Neural progenitor cell (in vitro differentiated cells): ENCODE measurements at regions not wholly inside any gene's neighbourhood (a gene's known extent, or its start where the extent isn't known, plus 50 kb on each side); places are given as distances from the start of the nearest gene placed in this dataset.
A peak's percentile ranks its signal among the peaks of the same experiment; 100 is the strongest.

Source experiments
- DNase-seq: peaks from one replicate; pipeline ENCODE4 v3.0.0-alpha.2; 2016; ENCODE audit warnings: low spot score
- H2AFZ ChIP-seq: fragments of 200-600 bp; sonication (generic); replicated peaks from 2 replicates; pipeline ENCODE4 v1.6.1; 2016; ENCODE audit warnings: antibody characterized with exemption
- H3F3A ChIP-seq: fragments of 200-600 bp; sonication (generic); 2 replicates; pipeline ENCODE4 v1.6.1; 2016; ENCODE audit warnings: antibody characterized with exemption, low read depth
- H3K27ac ChIP-seq: fragments of 200-600 bp; sonication (generic); 2 replicates; pipeline ENCODE4 v1.5.1; 2016; ENCODE audit warnings: mild to moderate bottlenecking
- H3K27me3 ChIP-seq: fragments of 200-600 bp; sonication (generic); 2 replicates; pipeline ENCODE4 v1.6.1; 2016; ENCODE audit warnings: mild to moderate bottlenecking, moderate library complexity
- H3K36me3 ChIP-seq: fragments of 200-600 bp; sonication (generic); 2 replicates; pipeline ENCODE4 v1.5.1; 2016
- H3K4me1 ChIP-seq: fragments of 200-600 bp; sonication (generic); 2 replicates; pipeline ENCODE4 v1.6.1; 2016; ENCODE audit warnings: mixed run types
- H3K4me2 ChIP-seq: fragments of 200-600 bp; sonication (generic); 2 replicates; pipeline ENCODE4 v1.6.1; 2016
- H3K4me3 ChIP-seq: fragments of 200-600 bp; sonication (generic); 2 replicates; pipeline ENCODE4 v1.5.1; 2016
- H3K79me2 ChIP-seq: fragments of 200-600 bp; sonication (generic); 2 replicates; pipeline ENCODE4 v1.6.1; 2016; ENCODE audit warnings: low read depth
- H3K9ac ChIP-seq: fragments of 200-600 bp; sonication (generic); 2 replicates; pipeline ENCODE4 v1.6.1; 2016
- H3K9me3 ChIP-seq: fragments of 200-600 bp; sonication (generic); 2 replicates; pipeline ENCODE4 v1.5.1; 2016; ENCODE audit warnings: low read depth
- H4K20me1 ChIP-seq: fragments of 200-600 bp; sonication (generic); 2 replicates; pipeline ENCODE4 v1.6.1; 2016; ENCODE audit warnings: low read depth
- H3K27ac Mint-ChIP-seq: 3 replicates; pipeline ENCODE4 v1.8.0; 2021; ENCODE audit warnings: mixed read lengths
- H3K27me3 Mint-ChIP-seq: 2 replicates; pipeline ENCODE4 v1.8.0; 2022; ENCODE audit warnings: low read depth, mild to moderate bottlenecking, inconsistent platforms, moderate library complexity, mixed read lengths; ENCODE audit not compliant: insufficient read depth
- H3K36me3 Mint-ChIP-seq: 3 replicates; pipeline ENCODE4 v1.8.0; 2021; ENCODE audit warnings: mixed read lengths
- H3K4me1 Mint-ChIP-seq: 3 replicates; pipeline ENCODE4 v1.8.0; 2021; ENCODE audit warnings: mixed read lengths
- H3K4me3 Mint-ChIP-seq: 3 replicates; pipeline ENCODE4 v1.8.0; 2021; ENCODE audit warnings: mild to moderate bottlenecking, moderate library complexity, mixed read lengths
- H3K9me3 Mint-ChIP-seq: 3 replicates; pipeline ENCODE4 v1.8.0; 2020; ENCODE audit warnings: mixed read lengths
- EZH2 ChIP-seq: fragments of 200-600 bp; sonication (generic); IDR thresholded peaks from 2 replicates; pipeline ENCODE4 v1.6.1; 2017; ENCODE audit warnings: antibody characterized with exemption, mild to moderate bottlenecking, moderate library complexity
- EZH2phosphoT487 ChIP-seq: fragments of 200-600 bp; sonication (generic); IDR thresholded peaks from 2 replicates; pipeline ENCODE4 v1.6.1; 2017; ENCODE audit warnings: antibody characterized with exemption
- TF ChIP-seq, protein P1 (sequence below): fragments of 200-600 bp; sonication (generic); IDR thresholded peaks from 2 replicates; pipeline ENCODE4 v1.5.1; 2017; ENCODE audit warnings: antibody characterized with exemption, mild to moderate bottlenecking

DNA sequence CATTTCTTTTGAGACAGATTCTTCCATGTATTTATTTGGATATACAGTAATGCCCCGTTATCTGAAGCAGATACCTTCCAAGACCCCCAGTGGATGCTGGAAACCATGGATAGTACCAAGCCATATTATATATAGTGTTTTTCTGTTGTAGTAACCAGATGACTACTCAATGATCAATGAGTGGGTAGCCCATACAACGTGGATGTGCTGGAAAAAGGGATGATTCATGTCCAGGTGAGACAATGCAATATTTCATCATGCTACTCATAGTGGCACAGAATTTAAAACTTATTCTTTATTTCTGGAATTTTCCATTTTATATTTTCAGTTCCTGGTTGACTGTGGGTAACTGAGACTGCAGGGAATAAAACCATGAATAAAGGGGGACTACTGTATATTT is 427.5 kb downstream of the METTL15 start:
- H3K4me3 Mint-ChIP-seq: no peak overlapping the region
- peaks cover 2% of the 10 kb centered on the region for H3K27me3 Mint-ChIP-seq
- no peak overlapping the region for H3K27ac Mint-ChIP-seq
- Histone ChIP-seq H3K9me3 (no peaks in the 10 kb centered on the region), H3K4me2 (no peak overlapping the region), H3K27ac (no peak overlapping the region), H3K79me2 (no peaks in the 10 kb centered on the region), H3K36me3 (no peaks in the 10 kb centered on the region), H3F3A (no peaks in the 10 kb centered on the region), H3K4me3 (no peak overlapping the region), H3K27me3 (no peaks in the 10 kb centered on the region), H4K20me1 (no peaks in the 10 kb centered on the region), H3K9ac (no peak overlapping the region), H2AFZ (no peak overlapping the region), H3K4me1 (no peaks in the 10 kb centered on the region)
- no peak for TF ChIP-seq EZH2phosphoT487
- TF ChIP-seq EZH2: no peak
- TF ChIP-seq, protein P1, sequence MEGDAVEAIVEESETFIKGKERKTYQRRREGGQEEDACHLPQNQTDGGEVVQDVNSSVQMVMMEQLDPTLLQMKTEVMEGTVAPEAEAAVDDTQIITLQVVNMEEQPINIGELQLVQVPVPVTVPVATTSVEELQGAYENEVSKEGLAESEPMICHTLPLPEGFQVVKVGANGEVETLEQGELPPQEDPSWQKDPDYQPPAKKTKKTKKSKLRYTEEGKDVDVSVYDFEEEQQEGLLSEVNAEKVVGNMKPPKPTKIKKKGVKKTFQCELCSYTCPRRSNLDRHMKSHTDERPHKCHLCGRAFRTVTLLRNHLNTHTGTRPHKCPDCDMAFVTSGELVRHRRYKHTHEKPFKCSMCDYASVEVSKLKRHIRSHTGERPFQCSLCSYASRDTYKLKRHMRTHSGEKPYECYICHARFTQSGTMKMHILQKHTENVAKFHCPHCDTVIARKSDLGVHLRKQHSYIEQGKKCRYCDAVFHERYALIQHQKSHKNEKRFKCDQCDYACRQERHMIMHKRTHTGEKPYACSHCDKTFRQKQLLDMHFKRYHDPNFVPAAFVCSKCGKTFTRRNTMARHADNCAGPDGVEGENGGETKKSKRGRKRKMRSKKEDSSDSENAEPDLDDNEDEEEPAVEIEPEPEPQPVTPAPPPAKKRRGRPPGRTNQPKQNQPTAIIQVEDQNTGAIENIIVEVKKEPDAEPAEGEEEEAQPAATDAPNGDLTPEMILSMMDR: no peak
- no peaks in the 10 kb centered on the region for H3K36me3 Mint-ChIP-seq
- no peaks in the 10 kb centered on the region for H3K9me3 Mint-ChIP-seq
- H3K4me1 Mint-ChIP-seq: no peaks in the 10 kb centered on the region
- DNase-seq: no peak

DNA sequence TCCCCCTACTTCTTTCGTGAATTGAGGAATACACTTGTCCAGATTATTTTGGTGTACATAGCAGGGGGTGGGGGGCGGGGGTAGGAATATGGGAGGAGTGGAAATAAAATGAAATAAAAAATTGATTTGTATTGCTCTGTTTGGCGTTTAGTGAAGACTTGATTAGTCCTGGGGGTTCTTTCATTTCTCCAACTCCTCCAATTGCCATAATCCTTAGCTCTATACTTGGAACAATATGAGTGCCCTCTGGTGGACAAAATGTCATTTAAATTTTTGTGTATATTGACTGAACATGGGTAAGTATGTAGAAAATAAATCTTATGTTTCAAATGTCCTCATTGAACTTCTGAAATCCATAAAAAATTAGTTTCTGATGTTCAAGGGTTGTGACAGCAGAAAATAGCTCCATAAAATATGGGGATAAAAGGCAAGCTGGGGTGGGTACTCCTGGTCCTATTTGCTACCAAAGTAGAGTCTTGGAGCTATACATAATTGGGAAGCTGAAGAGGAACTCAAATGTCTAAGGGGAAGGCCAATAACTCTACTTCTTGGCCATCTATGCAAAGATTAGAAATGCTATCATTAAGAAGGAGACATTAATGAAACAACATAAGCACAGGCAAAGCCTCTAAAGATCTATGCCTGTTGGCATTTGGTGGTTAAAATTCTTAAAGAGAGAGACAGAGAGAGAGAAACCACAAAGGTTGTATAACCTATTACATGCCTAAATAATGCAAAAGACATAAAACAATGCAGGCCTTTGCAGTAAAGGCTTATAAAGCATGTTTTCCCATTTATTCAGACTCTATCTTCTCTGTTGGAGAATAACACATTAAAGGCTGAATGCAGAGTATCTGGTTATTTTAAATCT is 421.6 kb downstream of the METTL15 start:
- Histone ChIP-seq H3K27me3 (no peaks in the 10 kb centered on the region), H2AFZ (no peak overlapping the region), H3K79me2 (no peaks in the 10 kb centered on the region), H3F3A (no peaks in the 10 kb centered on the region), H3K36me3 (no peaks in the 10 kb centered on the region), H3K4me2 (no peak overlapping the region), H4K20me1 (no peaks in the 10 kb centered on the region), H3K9ac (no peak overlapping the region), H3K4me1 (no peaks in the 10 kb centered on the region), H3K4me3 (no peak overlapping the region), H3K9me3 (no peaks in the 10 kb centered on the region), H3K27ac (no peak overlapping the region)
- H3K4me1 Mint-ChIP-seq: no peaks in the 10 kb centered on the region
- H3K27me3 Mint-ChIP-seq: peaks cover 2% of the 10 kb centered on the region
- TF ChIP-seq EZH2phosphoT487 (no peak), EZH2 (no peak)
- TF ChIP-seq, protein P1: peak; percentile 67
- peaks cover 13% of the 10 kb centered on the region for H3K9me3 Mint-ChIP-seq
- peaks cover 7% of the 10 kb centered on the region for H3K36me3 Mint-ChIP-seq
- H3K27ac Mint-ChIP-seq: no peak overlapping the region
- DNase-seq: peak; percentile 62
- H3K4me3 Mint-ChIP-seq: no peak overlapping the region

DNA sequence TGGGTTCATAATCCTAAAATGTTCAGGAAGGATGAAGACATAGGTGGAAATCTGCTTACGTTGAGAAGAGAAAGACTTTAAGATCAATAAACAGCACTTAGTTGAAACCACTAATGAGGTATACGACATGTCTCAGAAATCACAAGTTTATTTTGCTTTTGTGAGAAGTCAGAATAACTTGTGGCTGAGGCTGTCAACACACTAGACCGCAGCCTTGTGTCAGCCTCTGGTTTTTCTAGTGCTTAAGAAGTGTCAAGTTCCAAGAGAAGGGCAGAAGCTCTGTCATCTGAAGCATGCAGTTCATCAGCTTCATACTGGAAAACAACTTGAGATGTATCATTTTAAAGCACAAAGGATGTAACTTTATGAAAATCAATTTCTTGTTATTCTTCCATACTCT is 420.9 kb downstream of the METTL15 start:
- Histone ChIP-seq H3K27me3 (no peaks in the 10 kb centered on the region), H3F3A (no peaks in the 10 kb centered on the region), H2AFZ (no peak overlapping the region), H3K4me3 (no peak overlapping the region), H3K9ac (no peak overlapping the region), H3K4me2 (no peak overlapping the region), H4K20me1 (no peaks in the 10 kb centered on the region), H3K4me1 (no peaks in the 10 kb centered on the region), H3K27ac (no peak overlapping the region), H3K36me3 (no peaks in the 10 kb centered on the region), H3K79me2 (no peaks in the 10 kb centered on the region), H3K9me3 (no peaks in the 10 kb centered on the region)
- no peaks in the 10 kb centered on the region for H3K4me1 Mint-ChIP-seq
- H3K27me3 Mint-ChIP-seq: peaks cover 2% of the 10 kb centered on the region
- TF ChIP-seq, protein P1: no peak
- TF ChIP-seq EZH2 (no peak), EZH2phosphoT487 (no peak)
- peaks cover 11% of the 10 kb centered on the region for H3K36me3 Mint-ChIP-seq
- no peak for DNase-seq
- H3K4me3 Mint-ChIP-seq: no peak overlapping the region
- H3K27ac Mint-ChIP-seq: no peak overlapping the region
- peaks cover 19% of the 10 kb centered on the region for H3K9me3 Mint-ChIP-seq
